ENCODE measurements at regions not wholly inside any gene's neighbourhood (a gene's known extent, or its start where the extent isn't known, plus 50 kb on each side); places are given as distances from the start of the nearest gene placed in this dataset.

- DNase-seq (ENCODE audit: low read depth in 1 of 2, low spot score in 1 of 2) (no peak), FAIRE-seq (no peak), ATAC-seq (no peak)
- ChIA-PET CTCF (interaction anchor here (1.7 kb wide), 1 partner anchor 19 kb away, joined by 3 read pairs; no protein-coding TSS in a partner anchor), POLR2A (no interaction called here)
- 58% methylated on average over 8 of the region's 10 CpGs for WGBS (ENCODE audit: missing lambda C conversion rate)
- no peak overlapping the region for H3K27ac ChIP-seq
- H3K4me3 ChIP-seq, result no peak overlapping the region
- no peak overlapping the region for H3K4me2 ChIP-seq
- no peaks in the 10 kb centered on the region for H3K4me1 ChIP-seq
- TF ChIP-seq PBX3 (IDR thresholded peaks at IDR 0.05) (no peak), NFE2L2 (conservative IDR thresholded peaks at IDR 0.05; ENCODE audit: low read length) (no peak), CEBPB (IDR thresholded peaks at IDR 0.05) (no peak), HMGXB4 (CRISPR knock-in tag; IDR thresholded peaks at IDR 0.05; ENCODE audit: borderline replicate concordance) (no peak), TFCP2L1 (CRISPR knock-in tag; IDR thresholded peaks at IDR 0.05) (no peak), ZSCAN20 (CRISPR knock-in tag; IDR thresholded peaks at IDR 0.05) (no peak), KDM1A (IDR thresholded peaks at IDR 0.05; ENCODE audit: low read depth) (no peak), SMC3 (IDR thresholded peaks at IDR 0.05) (no peak), ZFP36 (IDR thresholded peaks at IDR 0.05; ENCODE audit: borderline replicate concordance, partially characterized antibody) (no peak), RNF2 (IDR thresholded peaks at IDR 0.05; ENCODE audit: borderline replicate concordance, low read depth) (no peak), KDM5A (IDR thresholded peaks at IDR 0.05) (no peak), USF2 (IDR thresholded peaks at IDR 0.05) (no peak), TP53 (CRISPR knock-in tag; IDR thresholded peaks at IDR 0.05) (no peak), RFX5 (IDR thresholded peaks at IDR 0.05) (no peak), POLR2AphosphoS2 (conservative IDR thresholded peaks at IDR 0.05; ENCODE audit: low read length) (no peak), MAZ (IDR thresholded peaks at IDR 0.05; ENCODE audit: borderline replicate concordance, low read depth, low read length) (no peak), SREBF2 (IDR thresholded peaks at IDR 0.05) (no peak), BCL3 (IDR thresholded peaks at IDR 0.05) (no peak), NPAS2 (CRISPR knock-in tag; IDR thresholded peaks at IDR 0.05; ENCODE audit: borderline replicate concordance) (no peak)
- no peaks in the 10 kb centered on the region for H3K9me3 ChIP-seq
Measured at GRCh38 chr4:183821076-183821853, 83.8 kb upstream of the STOX2 start.

GRCh38 chr4:183823434-183823833 lies 81.7 kb upstream of the STOX2 start:
- 63% methylated on average over 7 of the region's 7 CpGs for WGBS (ENCODE audit: missing lambda C conversion rate)
- ATAC-seq (peak; percentile 72 to 76; a peak in 5 of 6 replicates), DNase-seq (ENCODE audit: low read depth in 1 of 2, low spot score in 1 of 2) (peak in 1 of 2 experiments; percentile 31), FAIRE-seq (no peak)
- ChIA-PET POLR2A (no interaction called here), CTCF (interaction anchor here (1.2 kb wide), 1 partner anchor 16 kb away, joined by 3 read pairs; no protein-coding TSS in a partner anchor)
- Histone ChIP-seq H3K9me3 (no peaks in the 10 kb centered on the region), H3K4me2 (no peak overlapping the region; the same call in 2 of the 3 replicates), H3K4me1 (0 out of 3 replicates have a peak, but pooled peaks cover 7% of the 10 kb centered on the region), H3K4me3 (no peak overlapping the region), H3K27ac (no peak overlapping the region)
- TF ChIP-seq GATA3 (IDR thresholded peaks at IDR 0.05; ENCODE audit: borderline replicate concordance) (no peak), CBX2 (IDR thresholded peaks at IDR 0.05; ENCODE audit: borderline replicate concordance, low read depth) (no peak), ZC3H11A (IDR thresholded peaks at IDR 0.05) (no peak), POLR2A (IDR thresholded peaks at IDR 0.05; ENCODE audit: low read length) (no peak), HMGXB4 (CRISPR knock-in tag; IDR thresholded peaks at IDR 0.05; ENCODE audit: borderline replicate concordance) (no peak), POLR2AphosphoS2 (conservative IDR thresholded peaks at IDR 0.05; ENCODE audit: low read length) (no peak), USF2 (IDR thresholded peaks at IDR 0.05) (no peak), CBX8 (IDR thresholded peaks at IDR 0.05) (no peak), ZNF302 (CRISPR knock-in tag; IDR thresholded peaks at IDR 0.05) (no peak), FOSB (CRISPR knock-in tag; IDR thresholded peaks at IDR 0.05) (no peak), PBX3 (IDR thresholded peaks at IDR 0.05) (no peak), HDAC2 (IDR thresholded peaks at IDR 0.05) (no peak), BHLHE40 (IDR thresholded peaks at IDR 0.05; ENCODE audit: low read depth, low read length) (no peak), ESRRA (IDR thresholded peaks at IDR 0.05; ENCODE audit: borderline replicate concordance, low read length) (no peak), RFX5 (IDR thresholded peaks at IDR 0.05) (no peak), RNF2 (IDR thresholded peaks at IDR 0.05; ENCODE audit: borderline replicate concordance, low read depth) (no peak)
